KBM-7 (cell line): ENCODE measurements at regions not wholly inside any gene's neighbourhood (a gene's known extent, or its start where the extent isn't known, plus 50 kb on each side); places are given as distances from the start of the nearest gene placed in this dataset.
"Not testable (repeated sequence)": the region's sequence is repeated elsewhere in the genome, so short reads cannot be mapped to it uniquely, and the experiment has no call there.

Source experiments
- DNase-seq: peaks from one replicate; pipeline ENCODE4 v3.0.0-alpha.2; 2015
- in situ Hi-C: fragments of 300-500 bp; cut with MboI; formaldehyde crosslinking; loops from 2 replicates; pipeline ENCODE4 v1.14.3; 2020; ENCODE audit warnings: low sequenced_read_pairs, low pct_unique_long_range_greater_than_20kb, mixed read lengths

DNA sequence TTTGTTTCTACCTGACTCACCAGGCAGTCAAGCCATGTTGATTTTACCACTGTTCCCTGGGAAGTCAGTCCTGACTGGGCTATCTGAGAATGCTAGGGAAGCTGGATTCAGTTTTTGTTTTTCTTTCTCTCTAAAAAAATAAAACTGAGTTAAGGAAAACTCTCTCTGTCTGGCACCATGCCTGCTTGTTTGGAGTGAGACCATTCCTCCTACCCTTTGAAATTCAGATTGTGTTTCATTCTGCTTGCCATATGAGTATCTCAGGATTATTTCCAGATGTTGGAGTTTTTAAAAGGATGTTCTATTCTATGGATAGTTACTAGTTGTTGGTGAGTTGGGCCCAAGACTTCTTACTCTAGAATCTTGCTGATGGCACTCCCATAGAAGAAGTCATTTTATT is 1917.0 kb downstream of the LRRC4C start:
- in situ Hi-C loops, result no loop called here
- DNase-seq, result no peak

GRCh38 chr11:39541945-39542351 is 1917.5 kb downstream of the LRRC4C start:
- no peak for DNase-seq
- in situ Hi-C loops, result no loop called here

DNA sequence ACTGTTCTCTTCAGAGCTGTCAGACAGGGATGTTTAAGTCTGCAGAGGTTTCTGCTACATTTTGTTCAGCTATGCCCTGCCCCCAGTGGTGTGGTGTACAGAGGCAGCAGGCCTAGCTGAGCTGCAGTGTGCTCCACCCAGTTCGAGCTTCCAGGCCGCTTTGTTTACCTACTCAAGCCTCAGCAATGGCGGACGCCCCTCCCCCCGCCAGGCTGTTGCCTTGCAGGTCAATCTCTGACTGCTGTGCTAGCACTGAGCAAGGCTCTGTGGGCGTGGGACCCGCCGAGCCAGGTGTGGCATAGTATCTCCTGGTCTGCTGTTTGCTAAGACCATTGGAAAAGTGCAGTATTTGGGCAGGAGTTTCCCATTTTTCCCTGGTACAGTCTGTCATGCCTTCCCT is 1923.1 kb downstream of the LRRC4C start:
- DNase-seq, in situ Hi-C loops: not testable (repeated sequence)
